HG02884 (cell line): ENCODE measurements at regions not wholly inside any gene's neighbourhood (a gene's known extent, or its start where the extent isn't known, plus 50 kb on each side); places are given as distances from the start of the nearest gene placed in this dataset.
A peak's percentile ranks its signal among the peaks of the same experiment; 100 is the strongest.

ENCODE experiments used
- ATAC-seq: cut with Tn5 transposase; IDR thresholded peaks from one replicate; pipeline ENCODE4 v1.9.1; 2021; ENCODE audit warnings: mild to moderate bottlenecking, moderate library complexity; ENCODE audit not compliant: unreplicated experiment

DNA sequence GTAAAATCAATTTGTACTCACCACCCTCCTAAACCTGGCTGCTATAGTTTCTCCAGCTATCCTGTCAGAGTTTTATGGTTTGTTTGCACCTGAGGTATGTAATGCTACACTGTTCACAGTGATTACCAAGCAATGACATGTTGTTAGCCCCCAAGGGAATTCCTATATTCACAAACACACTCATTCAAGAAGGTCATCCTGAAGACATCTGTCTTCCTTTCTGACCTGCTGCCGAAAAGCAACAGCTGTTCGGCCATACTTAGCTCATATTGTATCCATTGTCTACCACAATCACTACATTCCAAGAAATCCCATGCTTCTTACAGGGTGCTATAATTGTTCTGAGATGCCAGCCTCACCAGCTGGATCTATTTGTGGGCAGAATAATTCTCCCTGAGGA lies 160.1 kb upstream of the GYPA start:
- no peak for ATAC-seq

DNA sequence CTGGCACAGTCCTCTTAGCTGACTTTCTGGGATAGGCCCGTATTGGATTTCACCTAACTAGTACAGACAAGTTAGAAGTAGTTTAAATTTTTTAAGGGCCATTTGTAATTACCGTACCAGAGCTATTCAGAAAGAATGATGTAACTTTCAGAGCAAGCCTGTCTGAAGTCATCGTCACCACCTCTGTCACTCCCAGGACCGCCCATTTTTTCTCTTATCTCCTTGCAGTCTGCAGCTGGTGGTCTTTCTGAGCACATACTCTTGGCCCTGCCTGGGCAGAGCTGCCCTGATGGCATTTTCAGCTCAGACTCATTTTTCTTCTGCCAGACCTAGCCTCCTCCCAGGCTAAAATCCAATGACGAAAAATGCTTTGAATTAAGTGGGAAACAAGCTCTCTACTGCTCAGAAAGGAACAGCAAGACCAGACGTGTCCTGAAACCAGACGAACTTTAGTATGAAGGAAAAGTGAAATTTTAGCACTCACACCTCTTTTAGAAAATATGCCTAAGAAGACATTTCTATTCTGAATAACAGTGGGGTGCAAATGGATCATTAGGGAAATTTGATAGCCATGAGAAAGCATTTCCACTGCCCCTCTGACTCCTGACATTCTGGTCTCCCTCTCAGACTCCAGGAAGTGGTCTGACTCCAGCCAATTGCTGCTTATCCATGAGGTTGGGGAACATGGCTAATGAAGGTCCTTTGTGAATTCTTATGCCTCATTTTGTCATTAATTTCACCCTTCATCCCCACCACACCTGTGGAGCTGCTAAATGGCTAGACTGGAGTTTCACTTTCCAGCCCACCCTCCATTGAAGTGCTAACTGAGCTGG lies 162.4 kb upstream of the GYPA start:
- no peak for ATAC-seq

DNA sequence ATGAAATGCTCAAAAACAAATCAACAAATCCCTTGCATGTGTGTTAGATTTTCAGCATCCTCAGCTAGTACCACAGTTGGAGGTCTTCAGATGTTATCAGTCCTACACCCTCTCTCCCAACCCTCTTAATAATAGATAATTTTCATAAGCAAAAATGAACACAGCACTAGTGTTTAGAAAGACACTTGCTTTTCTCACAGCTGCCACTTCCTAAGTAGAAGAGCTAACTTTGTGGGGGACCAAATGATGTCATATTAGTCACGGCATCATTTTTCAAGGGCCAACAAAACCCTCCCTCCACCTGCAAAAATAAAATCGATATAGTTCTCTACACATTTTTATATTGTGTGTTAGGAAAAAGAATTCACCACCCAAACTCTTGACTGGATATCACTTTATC lies 163.5 kb upstream of the GYPA start:
- no peak for ATAC-seq

DNA sequence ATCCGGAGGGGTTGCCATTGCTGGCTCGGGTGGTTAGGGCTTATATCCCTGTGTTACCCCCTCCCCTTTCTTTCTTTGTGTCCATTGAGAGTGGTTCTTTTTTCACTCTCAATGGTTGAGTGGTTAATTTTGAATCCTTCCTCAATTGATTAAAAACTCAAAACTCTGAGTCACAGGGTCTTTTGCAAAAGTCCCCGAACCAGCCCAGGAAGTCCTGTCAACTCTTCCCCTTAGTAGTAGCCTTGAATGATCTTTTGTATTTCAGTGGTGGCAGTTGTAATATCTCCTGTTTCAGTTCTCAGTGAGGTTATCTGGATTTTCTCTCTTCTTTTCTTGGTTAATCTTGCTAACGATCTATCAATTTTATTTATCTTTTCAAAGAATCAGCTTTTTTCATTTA lies 170.0 kb upstream of the GYPA start:
- ATAC-seq = no peak

DNA sequence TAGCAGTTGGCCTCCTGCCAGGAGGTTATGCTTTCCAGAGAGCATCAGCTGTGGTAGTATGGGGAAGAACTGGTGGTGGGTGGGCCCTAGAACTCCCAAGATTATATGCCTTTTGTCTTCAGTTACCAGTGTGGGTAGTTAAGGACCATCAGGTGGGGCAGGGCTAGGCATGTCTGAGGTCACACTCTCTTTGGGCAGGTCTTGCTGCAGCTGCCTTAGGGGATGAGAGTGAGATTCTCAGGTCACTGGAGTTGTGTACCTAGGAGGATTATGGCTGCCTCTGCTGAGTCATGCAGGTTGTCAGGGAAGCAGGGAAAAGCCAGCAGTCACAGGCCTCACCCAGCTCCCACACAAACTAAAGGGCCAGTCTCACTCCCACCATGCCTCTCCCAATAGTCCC lies 172.9 kb upstream of the GYPA start:
- no peak for ATAC-seq

DNA sequence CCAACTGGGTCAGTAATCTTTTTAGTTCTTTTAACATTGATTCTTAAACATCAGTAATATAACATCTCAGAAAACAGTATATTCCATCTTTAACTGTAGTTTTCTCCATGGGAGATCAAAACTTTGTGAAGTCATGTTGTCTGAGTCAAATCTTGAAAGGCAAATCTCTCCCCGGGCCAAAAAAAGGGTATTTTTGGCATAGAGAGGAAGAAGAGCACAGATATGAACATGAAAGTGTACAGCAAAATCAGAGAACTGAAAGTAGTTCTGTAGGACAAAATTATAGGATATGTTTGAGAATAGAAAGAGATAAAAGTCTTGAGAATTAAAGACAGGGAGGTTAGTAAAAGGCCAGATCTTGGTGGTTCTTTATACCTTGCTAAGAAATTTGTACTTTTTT lies 176.4 kb upstream of the GYPA start:
- ATAC-seq = peak; percentile 96

DNA sequence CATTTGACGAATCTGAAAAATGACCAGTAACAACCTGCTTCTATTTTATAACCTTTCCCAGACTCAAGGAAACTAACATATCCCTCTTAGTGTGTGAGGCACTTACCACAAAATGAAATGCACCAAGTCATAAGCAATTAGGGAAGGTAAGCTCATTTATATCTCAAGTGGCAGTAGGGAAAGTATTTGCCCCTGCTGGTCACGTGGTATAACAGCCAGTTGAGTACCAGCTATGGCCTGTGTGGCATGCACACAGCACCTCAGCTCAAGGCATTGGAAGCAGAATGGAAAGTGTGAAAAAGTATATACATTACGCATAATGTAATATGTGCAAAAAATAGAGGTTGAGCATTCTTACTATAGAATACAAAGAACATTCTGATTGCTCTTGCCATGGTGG lies 178.3 kb upstream of the GYPA start:
- no peak for ATAC-seq

DNA sequence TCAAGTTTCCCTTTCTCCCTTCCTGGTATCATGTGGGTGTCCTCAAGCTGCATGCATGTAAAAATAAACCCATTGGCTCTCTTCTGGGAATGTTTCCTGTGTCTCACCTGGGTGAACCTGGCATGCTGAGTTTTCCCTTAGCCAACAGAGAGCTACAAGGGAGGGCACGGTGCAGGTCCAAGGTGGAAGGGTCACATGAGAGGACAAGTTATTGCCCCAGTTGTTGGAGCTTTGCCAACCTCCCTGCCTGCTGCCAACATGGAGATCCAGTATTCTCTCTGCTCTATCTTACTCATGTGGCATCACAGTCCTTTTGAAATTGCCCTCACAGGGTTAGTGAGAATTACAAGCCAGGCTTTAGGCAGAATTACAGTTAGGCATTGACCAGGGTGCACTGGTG lies 196.1 kb upstream of the GYPA start:
- no peak for ATAC-seq

DNA sequence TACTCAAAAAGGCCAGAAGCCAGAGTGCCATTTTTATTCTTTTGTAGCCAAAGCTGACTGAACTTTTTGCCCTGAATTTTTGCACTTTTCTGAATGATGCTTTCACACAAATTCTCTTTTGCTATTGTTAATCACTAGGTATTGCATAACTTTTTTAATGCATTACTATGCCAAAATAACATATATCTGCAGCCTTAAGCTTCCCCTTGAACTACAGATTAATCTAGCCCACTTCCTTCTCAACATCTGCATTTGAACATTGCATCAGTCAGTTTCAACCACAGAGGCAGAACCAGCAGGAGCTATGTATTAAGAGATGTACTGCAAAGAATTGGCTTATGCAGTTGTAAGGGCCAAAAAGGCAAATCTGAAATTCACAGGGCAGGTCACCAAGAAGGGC lies 197.6 kb upstream of the GYPA start:
- ATAC-seq = peak; percentile 74

DNA sequence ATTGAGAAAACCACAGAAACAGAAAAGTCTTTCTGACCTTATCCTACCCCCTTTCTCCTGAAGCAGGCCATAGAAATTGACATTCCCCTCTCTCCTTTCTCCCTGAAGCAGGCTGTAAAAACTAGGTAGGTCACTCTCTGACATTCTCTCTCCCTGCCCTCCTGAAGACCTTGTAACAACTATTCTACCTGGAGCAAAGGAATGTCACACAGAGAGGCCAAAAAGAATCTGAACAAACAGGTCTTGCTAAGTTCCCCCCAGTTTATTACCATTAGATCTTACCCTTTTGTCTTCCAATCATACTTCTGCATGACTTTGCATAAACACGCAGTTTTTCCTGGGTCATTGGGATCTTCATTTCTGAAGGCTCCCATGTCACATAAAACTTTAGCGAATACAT lies 198.3 kb upstream of the GYPA start:
- ATAC-seq = no peak

DNA sequence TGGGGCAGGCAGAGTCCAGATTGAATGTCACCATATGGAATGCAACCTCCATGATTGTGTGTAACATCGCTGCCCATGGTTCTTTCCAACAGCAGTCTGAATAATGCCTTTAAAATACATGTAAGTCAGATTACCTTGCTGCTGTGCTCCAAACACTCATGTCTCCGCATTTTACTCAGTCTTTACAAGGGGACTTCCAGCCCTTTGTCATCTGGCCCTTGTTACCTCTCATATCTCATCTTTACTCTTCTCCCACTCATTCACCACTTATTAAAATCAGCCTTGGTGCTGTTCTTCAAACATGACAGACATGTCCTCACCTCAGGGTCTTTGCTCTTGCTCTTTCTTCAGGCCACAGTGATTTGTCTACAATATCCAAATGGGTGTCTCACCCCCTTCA lies 200.4 kb upstream of the GYPA start:
- peak; percentile 49 for ATAC-seq

DNA sequence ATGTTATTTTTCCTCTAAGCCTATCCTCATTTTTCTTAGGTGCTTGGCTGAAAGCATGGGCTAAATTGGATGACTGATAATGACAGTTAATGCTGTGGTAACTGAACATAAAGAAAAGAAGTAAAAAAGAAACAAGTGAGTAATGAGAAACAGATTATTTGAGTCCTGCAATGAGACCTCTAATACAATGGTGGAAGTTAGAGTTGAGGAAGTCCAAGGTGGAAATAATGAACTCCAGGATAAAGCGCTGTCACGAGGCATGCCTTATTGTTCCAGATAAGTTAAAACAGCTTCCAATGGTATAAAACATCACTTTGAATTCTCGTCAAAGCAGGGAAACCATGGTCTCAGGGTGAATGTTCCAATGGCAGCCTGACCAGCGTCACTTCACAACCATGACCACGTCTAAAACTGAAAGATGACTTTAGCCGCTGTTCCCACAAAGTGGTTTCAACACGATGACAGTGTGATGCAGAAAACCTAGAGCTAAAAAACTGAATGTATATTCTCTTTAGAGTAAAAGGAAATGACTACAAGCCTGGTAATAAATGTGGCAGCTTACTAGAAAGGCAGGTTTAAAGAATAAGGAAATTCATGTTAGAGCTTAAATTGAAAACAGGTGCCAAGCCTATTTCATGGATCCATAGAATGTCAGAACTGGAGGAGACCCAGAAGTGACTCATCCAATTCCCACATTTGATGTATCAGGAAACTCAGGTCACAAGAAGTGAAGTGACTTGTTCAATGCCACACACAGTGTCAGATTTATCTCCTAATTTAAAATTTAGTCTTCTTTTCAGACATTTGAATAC lies 202.6 kb upstream of the GYPA start:
- no peak for ATAC-seq

DNA sequence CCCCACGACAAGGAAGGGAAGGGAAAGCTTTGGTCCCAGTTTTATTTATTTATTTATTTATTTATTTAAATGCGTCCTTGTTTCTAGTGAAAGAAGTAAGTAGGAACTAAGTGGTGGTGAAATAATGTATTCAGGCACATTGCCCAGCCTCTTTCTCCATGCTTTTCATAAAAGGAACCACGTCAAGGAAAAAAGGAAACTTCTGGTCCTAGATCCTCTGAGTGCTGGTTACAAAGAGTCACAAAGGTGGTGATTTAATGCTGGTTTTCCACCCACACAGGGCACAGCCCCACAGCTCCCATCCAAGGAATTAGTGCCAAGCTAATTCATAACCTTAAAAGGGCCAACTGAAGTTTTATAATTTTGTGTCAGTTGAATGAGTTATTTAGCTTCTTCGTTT lies 206.6 kb upstream of the GYPA start:
- no peak for ATAC-seq

DNA sequence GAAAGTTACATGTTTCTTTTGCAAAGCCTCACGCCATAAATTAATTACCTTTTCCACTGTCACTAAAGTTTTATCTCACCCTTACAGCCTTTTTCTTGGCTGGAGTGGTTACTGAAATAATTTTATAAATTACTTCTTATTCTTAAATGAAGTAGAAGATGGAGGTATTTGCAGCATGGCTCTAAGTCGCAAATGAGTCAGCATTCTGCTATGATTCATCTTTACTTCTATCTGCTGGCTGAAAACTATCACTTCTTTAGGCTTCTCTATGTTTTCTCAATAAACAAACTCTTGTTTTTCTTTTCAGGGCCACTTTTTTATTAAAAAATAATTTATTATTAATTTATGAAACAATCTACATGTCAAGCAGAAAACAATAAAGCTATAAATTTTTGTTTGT lies 210.2 kb upstream of the GYPA start:
- ATAC-seq = no peak

DNA sequence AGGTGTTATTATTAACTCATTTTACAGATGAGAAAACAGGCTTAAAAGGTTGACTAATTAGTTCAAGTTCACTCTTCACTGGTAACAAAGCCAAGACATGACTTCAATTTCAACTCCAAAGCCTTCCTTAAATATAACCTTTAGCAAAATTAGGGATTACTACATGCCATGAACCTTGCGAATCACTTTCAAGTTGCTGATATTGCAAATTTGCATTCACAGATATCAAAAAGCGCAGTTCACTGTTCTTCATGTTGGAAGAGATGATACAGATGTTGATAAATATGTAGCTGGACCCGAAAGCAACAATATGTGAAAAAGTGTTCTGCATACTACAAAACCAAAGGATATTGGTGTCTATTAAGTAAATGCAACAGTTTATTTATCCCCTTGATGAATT lies 210.8 kb upstream of the GYPA start:
- no peak for ATAC-seq

DNA sequence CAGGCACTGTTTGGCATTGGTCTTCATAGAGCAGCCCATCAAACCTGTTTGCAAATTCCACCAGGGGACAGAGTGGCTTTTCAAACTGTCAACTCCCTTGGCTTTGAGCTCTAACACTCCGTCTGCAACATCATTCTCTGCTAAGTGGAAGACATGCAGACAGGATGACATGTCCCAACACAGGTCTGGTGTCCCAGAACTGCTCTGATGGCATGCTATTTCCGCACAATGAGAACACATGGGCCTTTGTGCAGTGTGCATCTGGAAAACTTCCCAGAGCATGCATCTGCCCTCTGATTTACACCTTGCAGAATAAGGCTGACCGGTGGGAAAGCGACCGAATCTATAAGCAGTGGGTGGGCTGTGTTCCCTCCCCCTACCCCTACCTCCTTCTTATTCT lies 212.8 kb upstream of the GYPA start:
- no peak for ATAC-seq

DNA sequence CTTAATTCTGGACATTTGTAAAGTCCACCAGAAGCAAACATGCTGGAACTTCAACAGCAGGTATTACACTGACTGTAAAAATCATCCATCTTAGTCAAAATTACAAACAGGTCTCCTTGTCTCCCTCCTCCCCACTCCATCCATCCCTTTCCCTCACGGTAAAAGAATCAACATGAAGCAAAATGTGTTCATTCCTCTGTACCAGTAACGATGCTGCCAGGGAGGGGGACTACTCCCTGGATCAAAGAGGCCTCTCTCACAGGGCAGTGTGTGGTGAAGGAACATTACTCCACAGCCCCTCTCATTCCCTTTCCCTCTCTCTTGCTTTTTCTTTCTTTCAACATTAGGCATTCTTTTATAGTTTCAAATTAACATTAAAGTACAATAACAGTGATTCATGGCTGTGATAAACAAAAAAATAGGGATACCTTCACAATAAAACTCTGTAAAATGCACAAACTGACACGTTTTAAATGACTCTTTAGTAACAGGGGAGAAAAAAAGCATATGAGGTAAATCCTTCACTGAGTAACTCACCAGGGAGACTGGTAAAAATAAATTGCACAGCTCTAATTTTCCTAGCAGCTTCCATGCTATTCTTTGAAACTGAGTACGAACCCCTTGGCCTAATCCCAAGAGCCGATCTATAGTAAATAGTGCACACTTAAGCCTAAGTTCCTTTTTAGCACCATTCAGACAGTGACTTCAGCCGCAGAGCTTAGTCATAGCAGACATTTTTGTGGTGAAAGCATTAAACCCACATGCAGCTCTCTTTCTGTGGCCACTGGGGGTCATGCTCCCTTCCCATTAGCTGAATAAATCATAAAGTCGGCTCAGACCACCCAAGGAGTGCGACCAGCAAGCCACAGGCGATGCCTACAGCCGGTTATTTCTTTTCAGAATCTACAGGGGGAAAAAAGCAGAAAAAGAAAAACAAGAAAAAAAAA lies 215.6 kb upstream of the GYPA start:
- peak; percentile 98 for ATAC-seq

DNA sequence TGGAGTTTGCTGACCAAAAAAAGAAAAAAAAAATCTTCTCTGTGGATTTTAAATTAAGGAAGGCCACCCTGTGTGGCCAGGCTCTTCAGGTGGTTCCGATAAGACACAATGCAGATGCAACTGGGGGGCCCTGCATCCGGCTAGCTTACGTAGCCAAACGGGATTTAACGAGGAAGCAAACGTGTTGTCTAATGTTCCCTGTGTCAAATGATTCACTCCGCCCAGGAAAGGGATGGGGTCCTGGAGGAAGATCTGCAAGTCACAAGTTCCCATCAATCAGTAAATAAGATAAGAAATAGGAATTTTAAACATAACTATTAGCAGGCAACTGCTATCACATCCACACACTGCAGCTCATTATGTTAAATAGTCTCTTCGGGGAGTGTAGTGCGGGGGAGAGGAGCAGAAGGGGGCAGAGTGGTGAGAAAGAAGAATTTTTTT lies 216.4 kb upstream of the GYPA start:
- ATAC-seq = no peak

DNA sequence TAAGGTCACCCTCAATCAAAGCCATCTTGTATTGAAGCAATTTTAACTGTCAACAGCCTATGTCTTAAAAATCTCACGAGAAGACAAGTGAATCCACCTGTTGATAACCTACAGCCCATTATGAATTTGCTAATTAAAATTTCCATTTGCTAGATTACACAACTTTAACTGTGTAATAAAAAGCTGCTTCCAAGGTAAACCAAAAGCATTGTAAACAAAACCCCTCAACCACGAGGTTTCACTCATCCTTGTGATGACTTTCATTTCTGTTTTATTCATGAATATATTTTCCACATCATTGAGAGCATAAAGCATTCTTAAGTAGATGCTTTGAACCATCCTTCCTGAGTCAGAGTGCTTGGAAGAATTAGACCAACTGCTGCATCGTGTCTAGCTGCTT lies 217.5 kb upstream of the GYPA start:
- ATAC-seq = no peak

DNA sequence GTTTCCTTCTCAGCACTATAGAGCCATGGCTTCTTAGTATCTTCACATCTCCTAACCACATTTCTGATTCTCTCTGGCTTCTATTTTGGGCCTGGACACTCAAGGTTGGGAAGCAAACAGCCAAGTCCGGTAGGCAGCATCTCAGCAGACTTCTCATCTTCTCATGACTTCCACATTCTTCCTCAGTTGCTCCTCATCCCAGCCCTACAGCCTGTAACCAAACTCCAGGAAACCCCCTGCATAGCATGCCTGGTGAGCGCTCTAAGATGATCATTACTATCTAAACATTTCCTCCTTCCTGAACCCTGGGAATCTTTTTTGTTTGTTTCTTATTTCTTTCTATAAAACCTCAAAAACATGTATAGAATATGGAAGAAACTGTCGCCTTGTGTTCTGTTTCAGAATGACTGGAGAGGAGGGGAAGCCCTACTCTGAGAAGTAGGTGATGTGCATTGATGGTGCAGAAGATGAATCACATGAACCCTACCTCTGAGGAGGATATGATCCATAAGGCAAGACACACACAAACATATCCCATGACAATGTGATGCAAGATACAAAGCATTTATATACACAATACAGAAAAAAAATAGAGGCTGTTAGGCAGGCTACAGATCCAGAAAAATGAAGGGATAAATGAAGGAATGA lies 219.8 kb upstream of the GYPA start:
- no peak for ATAC-seq

DNA sequence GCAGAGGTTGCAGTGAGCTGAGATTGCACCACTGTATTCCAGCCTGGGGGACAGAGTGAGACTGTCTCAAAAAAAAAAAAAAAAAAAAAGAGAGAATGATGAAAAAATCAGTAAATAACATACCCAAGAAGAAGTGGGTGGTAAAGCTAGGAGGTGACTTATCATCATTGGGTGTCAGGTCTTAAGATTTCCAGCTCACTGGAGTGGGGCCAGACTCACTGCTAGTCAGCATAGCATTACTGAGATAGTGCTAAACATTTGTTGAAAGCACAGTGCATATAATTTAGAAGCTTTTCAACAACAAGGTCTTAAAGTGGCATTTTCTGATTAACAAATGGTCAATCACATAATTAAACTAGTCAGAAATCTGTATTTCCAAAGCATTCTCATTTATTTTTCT lies 221.8 kb upstream of the GYPA start:
- no peak for ATAC-seq
